Stimulated activated CD4-positive, alpha-beta T cell treated with anti-CD3 and anti-CD28 coated beads, Interleukin-4, amount 100 ng/mL, for 48 hours (primary cell): ENCODE measurements at regions not wholly inside any gene's neighbourhood (a gene's known extent, or its start where the extent isn't known, plus 50 kb on each side); places are given as distances from the start of the nearest gene placed in this dataset.

ENCODE experiments used
- DNase-seq, 2 donors: peaks; one replicate each; pipeline ENCODE4 v3.0.0-alpha.2; 2020; ENCODE audit warnings: low read depth in 2 of 2

DNA sequence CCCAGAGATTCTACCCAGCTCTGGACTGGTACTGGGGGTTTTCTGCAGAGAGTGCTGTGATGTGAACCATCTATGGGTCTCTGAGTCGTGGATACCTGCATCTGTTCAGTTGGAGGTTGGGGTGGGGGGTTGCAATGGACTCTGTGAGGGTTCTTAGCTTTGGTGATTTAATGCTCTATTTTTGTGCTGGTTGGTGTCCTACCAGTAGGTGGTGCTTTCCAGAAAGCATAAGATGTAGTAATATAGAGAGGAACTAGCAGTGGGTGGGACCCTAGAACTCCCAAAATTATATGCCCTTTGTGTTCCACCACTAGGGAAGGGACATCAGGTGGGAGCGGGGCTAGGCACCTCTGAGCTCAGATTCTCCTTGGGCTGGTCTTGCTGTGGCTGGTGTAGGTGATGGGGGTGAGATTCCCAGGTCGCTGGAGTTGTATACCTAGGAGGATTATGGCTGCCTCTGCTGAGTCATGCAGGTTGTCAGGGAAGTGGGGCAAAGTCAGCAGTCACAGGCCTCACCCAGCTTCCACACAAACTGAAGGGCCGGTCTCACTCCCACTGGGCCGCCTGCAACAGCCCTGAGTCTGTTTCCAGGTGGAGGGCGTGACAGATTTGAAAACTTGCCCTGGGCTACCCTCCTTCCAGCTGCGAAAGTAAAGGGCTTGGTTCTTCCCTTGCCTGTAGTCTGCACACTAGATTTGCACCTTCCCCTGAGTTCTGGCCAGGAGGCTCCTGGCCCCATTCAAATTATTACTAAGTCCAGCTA is 573.0 kb upstream of the SLITRK1 start:
- DNase-seq = no peak

DNA sequence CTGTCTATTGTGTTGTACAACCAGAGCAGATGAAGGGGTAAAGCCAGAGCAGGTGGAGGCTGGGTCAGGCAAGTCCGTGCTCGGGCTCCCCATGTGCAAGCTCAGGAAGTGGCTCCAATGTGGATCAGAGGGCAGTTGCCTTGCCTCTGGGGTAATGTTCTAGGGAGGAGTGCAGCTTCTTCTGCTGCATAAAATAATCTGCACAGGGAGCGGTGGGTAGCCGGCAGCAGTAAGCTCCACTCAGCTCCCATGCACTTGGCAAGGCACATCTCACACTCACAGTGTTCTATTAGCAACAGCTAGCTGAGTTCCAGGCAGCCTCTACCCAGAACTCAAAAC is 565.3 kb upstream of the SLITRK1 start:
- no peak for DNase-seq

DNA sequence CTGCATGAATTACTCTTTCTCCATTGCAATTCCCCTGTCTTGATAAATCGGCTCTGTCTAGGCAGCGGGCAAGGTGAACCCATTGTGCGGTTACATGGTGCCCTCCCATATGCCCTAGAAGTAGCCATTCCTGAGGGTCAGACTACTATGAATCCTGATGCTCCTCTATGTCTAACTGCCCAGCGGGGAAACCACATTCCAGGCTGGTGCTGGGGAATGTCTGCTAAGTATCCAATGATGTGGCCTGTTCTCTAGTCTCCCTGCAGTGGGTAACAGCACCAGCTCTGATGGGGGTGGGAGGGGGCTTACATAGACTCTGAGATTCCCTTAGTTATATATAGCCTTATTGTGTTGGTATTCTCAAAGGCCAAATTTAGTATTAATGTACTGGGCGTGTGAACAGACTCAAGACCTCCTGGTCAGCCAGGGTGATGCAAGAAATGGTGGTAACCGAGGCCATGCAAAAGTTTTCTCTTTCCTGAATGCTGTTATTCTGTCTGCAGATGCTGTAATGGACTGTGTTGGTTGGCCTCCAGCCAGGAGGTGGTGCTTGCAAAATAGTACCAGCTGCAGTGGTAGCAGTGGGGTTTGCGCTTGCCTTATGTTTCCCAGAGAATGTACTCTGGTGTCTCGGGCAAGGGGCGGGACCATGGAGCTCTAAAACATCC is 564.8 kb upstream of the SLITRK1 start:
- no peak for DNase-seq

DNA sequence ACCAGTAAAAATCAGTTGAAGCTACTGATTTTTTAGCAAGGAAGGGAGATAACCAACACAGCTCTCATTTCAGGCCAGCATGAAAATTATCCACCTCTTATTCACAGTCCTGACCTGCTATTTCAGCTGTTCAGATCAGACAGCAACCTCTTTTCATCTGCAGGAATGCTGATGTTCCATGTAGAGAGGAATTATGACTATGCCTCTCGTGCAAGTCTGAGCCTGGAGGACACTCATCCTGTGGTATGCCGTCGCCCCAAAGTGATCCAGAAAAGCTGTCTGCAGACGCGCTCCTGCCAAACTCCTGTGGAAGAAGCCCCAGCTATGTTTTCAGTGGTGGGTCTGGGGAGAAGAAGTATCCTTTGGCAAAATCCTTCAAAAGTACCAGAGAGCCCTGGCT is 563.5 kb upstream of the SLITRK1 start:
- no peak for DNase-seq

DNA sequence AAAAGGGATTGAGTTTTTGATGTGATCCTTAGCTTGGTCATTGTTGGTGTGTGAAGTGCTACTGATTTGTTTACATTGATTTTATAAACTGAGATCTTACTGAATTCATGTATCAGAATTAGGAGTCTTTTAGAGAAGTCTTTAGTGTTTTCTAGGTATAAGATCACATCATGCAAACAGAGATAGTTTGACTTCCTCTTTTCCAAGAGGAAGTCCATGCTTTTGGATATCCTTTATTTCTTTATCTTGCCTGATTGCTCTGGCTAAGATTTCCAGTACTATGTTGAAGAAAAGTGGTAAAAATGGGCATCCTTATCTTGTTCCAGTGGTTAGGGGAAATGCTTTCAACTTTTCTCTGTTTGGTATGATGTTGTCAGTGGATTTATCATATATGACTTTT is 561.2 kb upstream of the SLITRK1 start:
- no peak for DNase-seq

- DNase-seq = no peak
These were observed 556.8 kb upstream of the SLITRK1 start for GRCh38 chr13:84439108-84439507.

- DNase-seq = no peak
These were observed 550.8 kb upstream of the SLITRK1 start for GRCh38 chr13:84433024-84433423.

DNA sequence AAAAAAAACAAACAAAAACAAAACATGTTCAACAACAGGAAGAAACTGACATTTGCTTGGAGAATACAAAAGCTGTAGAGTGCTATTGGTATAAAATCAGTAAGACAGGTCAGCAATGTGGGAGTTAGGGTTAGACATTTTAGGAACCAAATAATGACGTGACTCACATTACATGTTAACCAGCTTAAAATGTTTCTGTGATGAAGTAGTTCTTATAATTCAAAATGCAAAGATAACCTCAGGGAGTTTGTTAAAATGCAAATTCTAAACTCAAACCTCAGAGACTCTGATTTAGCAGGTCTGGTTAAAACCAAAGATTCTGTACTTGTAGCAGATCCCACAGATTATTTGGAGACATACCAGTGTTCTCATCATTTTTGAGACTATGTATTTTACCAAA is 549.4 kb upstream of the SLITRK1 start:
- no peak for DNase-seq

- DNase-seq = no peak
These were observed 548.2 kb upstream of the SLITRK1 start for GRCh38 chr13:84430446-84430845.

- DNase-seq = no peak
These were observed 547.7 kb upstream of the SLITRK1 start for GRCh38 chr13:84430015-84430414.

DNA sequence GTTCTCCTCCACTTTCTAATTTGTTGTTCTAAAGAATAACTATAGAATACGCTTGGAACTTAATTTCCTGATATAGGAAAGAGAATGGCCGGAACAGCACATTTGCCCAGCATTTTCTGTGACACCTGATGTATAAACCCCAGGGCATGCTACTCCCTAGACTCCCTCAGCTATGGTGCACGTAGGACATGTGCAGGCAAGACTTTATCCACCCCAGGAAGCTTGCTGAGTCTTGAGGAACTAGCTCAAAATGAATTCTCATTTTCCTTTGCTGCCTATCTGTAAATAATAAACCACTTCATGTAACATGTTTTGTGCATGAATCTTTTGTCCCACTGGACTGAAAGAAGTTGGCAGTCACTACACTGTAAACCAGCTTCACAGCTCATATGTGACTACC is 535.8 kb upstream of the SLITRK1 start:
- DNase-seq = no peak

GRCh38 chr13:84417416-84417815 is 535.1 kb upstream of the SLITRK1 start:
- DNase-seq = no peak

DNA sequence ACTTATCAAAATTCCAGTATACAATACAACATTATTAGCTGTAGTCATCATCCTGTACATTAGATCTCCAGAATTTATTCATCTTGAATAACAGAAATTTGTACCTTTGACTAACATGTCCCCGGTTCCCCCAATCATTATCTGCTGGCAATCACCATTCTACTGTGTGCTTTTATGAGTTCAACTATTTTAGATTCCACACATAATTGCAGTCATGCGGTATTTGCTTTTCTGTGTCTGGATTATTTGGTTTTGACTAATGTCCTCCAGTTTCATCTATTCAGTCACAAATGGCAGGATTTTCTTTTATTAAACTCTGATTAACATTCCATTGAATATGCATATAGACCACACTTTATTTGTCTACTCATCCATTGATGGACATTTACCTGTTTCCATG is 530.7 kb upstream of the SLITRK1 start:
- DNase-seq = no peak

DNA sequence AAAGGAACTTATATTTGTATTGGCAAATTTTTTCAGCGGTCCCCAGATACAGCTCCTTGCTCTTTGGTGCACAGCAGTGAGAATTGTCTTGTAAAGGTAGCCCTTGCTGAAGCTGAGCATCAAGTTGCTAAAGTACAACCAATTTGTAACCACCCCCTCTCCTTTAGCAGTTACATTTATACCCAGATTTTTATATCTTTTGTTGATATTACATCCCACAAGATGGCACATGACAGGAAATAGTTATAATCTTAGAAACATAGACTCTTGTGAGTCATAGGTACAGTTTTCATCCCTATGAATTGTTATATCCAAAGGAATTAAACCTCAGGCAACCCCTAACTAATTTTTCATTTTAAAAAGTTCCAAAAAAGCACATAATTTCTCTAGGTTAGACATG is 523.0 kb upstream of the SLITRK1 start:
- no peak for DNase-seq

DNA sequence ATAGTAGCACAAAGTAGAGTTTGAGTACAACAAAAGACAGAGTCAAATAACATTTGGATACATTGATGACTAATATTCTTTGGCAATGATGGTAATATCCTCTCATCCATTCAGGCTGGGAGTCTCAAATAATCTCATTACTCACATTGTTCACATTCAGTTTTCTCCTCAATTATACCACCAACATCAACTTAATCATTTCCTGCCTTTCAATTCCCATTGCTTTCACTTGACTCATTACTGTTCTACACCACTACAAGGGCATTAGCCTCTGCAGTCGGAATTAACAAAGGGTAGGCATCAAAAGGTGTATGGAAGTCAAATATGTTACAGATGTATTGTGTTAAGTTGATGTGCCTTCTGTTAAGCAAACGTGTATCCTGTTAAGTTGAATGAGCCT is 518.4 kb upstream of the SLITRK1 start:
- DNase-seq = no peak

- no peak for DNase-seq
These were observed 517.2 kb upstream of the SLITRK1 start for GRCh38 chr13:84399320-84400085.

DNA sequence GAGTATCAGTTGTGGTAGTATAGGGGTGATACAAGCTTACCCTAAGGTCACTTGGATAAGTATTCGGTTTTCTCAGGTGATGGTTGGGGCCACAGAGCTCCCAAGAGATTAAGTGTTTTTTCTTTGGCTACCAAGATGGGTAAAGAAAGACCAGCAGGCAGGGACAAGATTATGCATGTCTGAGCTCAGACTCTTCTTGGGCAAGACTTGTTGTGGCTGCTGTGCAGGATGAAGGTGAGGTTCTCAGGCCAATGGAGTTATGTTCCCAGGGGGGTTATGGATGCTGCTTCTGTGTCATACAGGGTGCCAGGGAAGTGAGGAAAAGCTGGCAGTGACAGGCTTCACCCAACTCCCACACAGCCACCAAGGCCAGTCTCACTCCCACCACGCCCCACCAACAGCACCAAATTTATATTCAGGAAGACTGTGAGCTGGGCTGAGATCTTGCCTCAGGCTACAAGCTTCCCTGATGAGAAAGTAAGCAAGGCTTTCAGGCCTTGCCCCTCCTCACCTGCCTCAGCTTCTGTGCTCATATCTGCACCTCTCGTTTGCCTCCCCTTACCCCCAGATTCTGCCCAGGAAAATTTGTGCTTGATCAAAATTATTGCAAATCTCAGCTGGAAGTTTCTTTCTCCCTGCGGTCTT is 511.8 kb upstream of the SLITRK1 start:
- DNase-seq = no peak

GRCh38 chr13:84380866-84381265 is 498.6 kb upstream of the SLITRK1 start:
- no peak for DNase-seq

- DNase-seq = no peak
These were observed 494.8 kb upstream of the SLITRK1 start for GRCh38 chr13:84377106-84377505.

- DNase-seq = no peak
These were observed 484.2 kb upstream of the SLITRK1 start for GRCh38 chr13:84366506-84366905.

DNA sequence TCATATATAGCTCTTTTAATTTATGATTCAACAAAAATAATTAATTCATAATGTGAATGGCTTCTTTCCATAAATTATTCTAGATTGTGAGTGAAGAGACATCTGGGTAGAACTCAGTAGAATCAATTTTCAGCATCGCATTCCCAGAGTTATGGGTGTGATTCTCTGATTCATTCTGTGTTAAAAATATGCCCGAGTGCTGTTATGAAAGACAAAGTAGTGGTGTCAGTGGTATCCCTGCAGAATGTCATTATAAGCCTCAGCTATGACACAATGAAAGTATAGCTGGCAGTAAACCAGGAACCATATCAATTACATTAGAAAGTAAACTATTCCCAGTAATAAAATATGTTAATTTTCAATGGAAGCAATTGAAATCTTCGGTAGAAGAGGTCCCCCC is 480.5 kb upstream of the SLITRK1 start:
- no peak for DNase-seq

DNA sequence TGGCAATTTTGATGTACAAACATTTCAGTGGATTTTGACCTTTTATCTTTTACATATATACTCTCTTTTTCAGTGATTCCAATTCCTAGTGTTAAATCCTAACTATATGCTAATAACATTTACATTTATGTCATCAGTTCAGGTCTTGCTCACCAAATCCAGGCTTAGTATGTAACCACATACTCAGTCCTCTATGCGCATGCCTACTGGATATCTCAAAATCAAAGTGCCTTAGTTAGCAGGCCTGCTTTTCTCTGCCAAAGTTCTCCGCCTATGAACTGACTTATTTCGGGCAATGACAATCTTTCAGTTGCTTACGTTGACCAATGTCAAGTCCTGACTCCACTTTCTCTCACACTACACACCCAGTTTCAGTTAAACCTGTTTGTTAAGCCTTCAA is 478.5 kb upstream of the SLITRK1 start:
- DNase-seq = no peak

- no peak for DNase-seq
These were observed 476.3 kb upstream of the SLITRK1 start for GRCh38 chr13:84358601-84359000.
